HUES6 (cell line): ENCODE measurements at regions not wholly inside any gene's neighbourhood (a gene's known extent, or its start where the extent isn't known, plus 50 kb on each side); places are given as distances from the start of the nearest gene placed in this dataset.
"Not testable (repeated sequence)": the region's sequence is repeated elsewhere in the genome, so short reads cannot be mapped to it uniquely, and the experiment has no call there.

Source experiments
- H3K27ac ChIP-seq: 2 replicates; pipeline ENCODE4 v1.7.0; 2013; ENCODE audit warnings: low read depth, mild to moderate bottlenecking, low read length, inconsistent platforms
- H3K27me3 ChIP-seq: 2 replicates; pipeline ENCODE4 v1.6.1; 2013; ENCODE audit warnings: low read length; ENCODE audit not compliant: control insufficient read depth, insufficient read depth
- H3K36me3 ChIP-seq: 2 replicates; pipeline ENCODE4 v1.6.1; 2013; ENCODE audit warnings: low read length; ENCODE audit not compliant: control insufficient read depth, insufficient read depth
- H3K4me1 ChIP-seq: 2 replicates; pipeline ENCODE4 v1.6.1; 2013; ENCODE audit warnings: low read length; ENCODE audit not compliant: control insufficient read depth, insufficient read depth
- H3K4me3 ChIP-seq: 2 replicates; pipeline ENCODE4 v1.5.1; 2013; ENCODE audit warnings: low read depth, low read length
- H3K9ac ChIP-seq: one replicate; pipeline ENCODE4 v1.6.1; 2013; ENCODE audit warnings: mild to moderate bottlenecking, low read length
- H3K9me3 ChIP-seq: 2 replicates; pipeline ENCODE4 v1.6.1; 2013; ENCODE audit warnings: low read depth, low read length; ENCODE audit not compliant: control insufficient read depth, insufficient read depth

DNA sequence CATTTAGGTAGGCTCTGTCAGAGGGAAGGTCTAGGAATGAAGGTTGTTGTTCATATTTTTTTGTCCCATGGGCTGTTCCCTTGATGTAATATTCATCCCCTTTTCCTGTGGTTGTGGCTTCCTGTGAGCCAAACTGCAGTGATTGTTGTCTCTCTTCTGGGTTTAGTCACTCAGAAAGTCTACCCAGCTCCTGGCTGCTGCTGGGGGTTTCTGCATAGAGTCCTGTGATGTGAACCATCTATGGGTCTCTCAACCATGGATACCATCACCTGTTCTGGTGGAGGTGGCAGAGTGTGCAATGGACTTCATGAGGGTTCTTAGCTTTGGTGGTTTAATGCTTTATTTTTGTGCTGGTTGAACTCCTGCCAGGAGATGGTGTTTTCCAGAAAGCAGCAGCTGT, 122.8 kb downstream of the ZC4H2 start:
- no peaks in the 10 kb centered on the region for H3K36me3 ChIP-seq
- H3K9me3 ChIP-seq, result peaks cover 26% of the 10 kb centered on the region; the same call in 1 of the 2 replicates

DNA sequence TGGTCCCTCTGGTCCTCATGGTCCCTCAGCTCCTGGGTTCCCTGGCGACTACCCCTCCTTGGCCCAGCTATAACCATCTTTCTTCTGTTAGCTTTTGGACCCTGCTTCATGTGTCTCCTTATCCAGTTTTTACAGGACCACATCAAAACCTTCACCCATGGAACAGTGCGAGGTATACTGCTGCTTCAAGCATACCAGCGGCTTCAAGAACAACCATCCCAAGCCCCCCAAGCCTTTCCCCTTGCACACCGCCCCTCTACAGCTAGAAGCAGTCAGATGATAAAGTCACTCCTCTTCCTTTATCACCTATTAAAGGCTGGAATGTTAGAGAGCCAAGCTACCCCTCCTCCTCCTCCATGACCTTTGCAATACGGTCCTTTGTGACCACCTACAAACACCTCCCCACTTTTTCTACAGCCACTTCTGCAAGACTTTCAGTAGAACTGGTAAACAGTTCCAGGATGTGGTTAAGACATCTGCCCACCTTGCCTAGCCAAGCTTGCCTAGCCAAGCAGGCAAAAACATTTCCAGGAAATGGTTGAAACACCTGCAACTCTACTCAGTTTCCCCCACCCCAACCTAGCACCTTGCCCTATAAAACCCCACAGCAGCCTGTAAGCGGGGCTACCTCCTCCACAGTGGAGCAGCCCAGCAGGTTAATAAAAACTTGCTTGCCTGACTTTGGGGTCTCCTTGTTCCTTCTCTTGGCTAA, 125.7 kb downstream of the ZC4H2 start:
- Histone ChIP-seq H3K27me3 (no peaks in the 10 kb centered on the region), H3K36me3 (no peaks in the 10 kb centered on the region), H3K9me3 (peaks cover 30% of the 10 kb centered on the region; the same call in 1 of the 2 replicates), H3K4me3 (no peak overlapping the region), H3K27ac (no peak overlapping the region), H3K4me1 (no peaks in the 10 kb centered on the region), H3K9ac (no peak overlapping the region)

More for the DNA sequence above, 122.8 kb downstream of the ZC4H2 start:
- no peaks in the 10 kb centered on the region for H3K4me1 ChIP-seq
- no peak overlapping the region for H3K4me3 ChIP-seq
- H3K9ac ChIP-seq, result no peak overlapping the region
- H3K27ac ChIP-seq, result no peak overlapping the region
- no peaks in the 10 kb centered on the region for H3K27me3 ChIP-seq

DNA sequence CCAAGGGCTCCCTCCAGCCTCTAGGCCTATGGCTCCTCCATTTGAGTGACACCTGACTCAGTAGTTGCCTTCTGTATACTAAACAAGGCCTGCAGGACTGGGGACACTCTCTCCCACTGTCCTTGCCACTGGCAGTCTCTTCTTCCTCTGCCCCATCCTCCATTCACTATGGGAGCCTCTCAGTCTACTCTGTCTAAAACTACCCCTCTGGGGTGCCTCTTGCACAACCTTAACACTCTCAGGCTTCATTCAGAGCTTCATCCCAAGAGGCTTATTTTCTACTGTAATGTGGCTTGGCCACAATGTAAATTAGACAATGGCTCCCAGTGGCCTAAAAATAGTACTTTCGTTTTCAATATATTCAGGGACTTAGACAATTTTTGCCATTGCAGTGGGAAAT, 133.0 kb downstream of the ZC4H2 start:
- Histone ChIP-seq H3K9me3 (peaks cover 30% of the 10 kb centered on the region), H3K27ac (no peak overlapping the region), H3K4me3 (no peak overlapping the region), H3K9ac (no peak overlapping the region), H3K27me3 (no peaks in the 10 kb centered on the region), H3K36me3 (no peaks in the 10 kb centered on the region), H3K4me1 (no peaks in the 10 kb centered on the region)

DNA sequence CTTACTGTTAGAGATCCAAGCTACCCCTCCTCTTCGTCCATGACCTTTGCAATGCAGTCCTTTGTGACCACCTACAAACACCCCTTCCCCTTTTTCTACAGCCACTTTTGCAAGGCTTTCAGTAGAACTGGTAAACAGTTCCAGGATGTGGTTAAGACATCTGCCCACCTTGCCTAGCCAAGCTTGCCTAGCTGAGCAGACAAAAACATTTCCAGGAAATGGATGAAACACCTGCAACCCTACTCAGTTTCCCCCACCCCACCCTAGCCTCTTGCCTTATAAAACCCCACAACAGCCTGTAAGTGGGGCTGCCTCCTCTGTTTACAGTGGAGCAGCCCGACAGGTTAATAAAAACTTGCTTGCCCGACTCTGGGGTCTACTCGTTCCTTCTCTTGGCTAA, 133.8 kb downstream of the ZC4H2 start:
- Histone ChIP-seq H3K9me3 (peaks cover 30% of the 10 kb centered on the region), H3K27me3 (no peaks in the 10 kb centered on the region), H3K9ac (no peak overlapping the region), H3K27ac (no peak overlapping the region), H3K4me3 (no peak overlapping the region), H3K36me3 (no peaks in the 10 kb centered on the region), H3K4me1 (no peaks in the 10 kb centered on the region)

DNA sequence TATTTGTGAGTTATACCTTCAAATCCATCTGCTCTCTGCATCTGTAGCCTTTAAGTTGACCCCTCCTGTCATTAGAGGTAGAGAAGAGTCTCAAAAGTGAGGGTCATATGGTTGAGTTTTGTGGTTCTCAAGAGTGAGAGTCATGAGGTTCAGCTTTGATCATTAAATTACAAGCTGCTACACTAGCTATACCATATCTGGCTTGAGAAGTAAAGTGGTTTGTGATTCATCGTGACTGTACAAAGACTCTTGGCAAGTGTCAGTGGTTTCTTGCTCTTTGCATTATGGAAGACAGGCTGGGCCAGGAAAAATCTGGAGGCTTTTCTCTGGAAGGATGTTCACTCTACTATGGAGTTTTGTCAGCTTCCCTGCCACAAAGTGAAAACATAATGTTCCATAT, 170.6 kb downstream of the ZC4H2 start:
- Histone ChIP-seq H3K4me1 (no peaks in the 10 kb centered on the region), H3K4me3 (no peak overlapping the region), H3K9me3 (peaks cover 27% of the 10 kb centered on the region; the same call in 1 of the 2 replicates), H3K27ac (no peak overlapping the region), H3K27me3 (no peaks in the 10 kb centered on the region), H3K36me3 (no peaks in the 10 kb centered on the region), H3K9ac (no peak overlapping the region)

DNA sequence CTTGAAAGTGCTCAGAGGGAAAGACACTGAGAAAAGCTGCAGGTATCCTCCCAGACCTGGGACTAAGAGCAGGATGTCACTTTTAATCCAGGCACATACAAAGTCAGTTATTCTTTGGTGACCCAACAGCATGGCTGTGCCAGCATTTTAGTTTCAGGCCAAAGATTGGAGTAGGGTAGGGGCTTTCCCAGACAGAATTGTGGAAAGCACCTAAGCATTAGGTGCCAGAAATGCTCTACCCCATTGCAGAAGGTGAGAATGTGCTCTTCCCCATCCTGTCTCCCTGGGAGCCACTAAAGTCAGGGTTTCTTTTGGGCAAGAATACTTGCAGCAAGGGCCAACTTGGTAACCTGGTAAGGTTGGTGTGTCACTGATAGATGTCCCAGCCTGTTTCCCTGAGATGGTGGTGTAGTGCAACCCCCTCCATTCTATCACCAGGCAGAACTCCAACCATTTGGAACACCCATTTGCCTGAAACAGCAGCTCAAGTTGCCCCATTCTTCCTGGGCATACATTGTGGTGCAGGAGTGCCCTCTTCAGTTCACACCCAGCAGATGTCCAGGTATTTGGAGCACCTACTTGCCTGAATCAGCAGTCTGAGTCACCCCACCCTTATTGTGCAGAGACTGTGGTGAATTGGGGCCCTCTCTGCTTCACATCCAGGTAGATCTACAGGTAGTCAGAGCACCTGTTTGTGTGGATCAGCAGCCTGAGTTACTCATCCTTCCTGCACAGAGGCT, 183.5 kb downstream of the ZC4H2 start:
- Histone ChIP-seq H3K36me3 (no peaks in the 10 kb centered on the region), H3K27me3 (no peaks in the 10 kb centered on the region), H3K4me3 (no peak overlapping the region), H3K9ac (no peak overlapping the region), H3K4me1 (no peaks in the 10 kb centered on the region), H3K9me3 (peaks cover 32% of the 10 kb centered on the region; the same call in 1 of the 2 replicates), H3K27ac (no peak overlapping the region)

DNA sequence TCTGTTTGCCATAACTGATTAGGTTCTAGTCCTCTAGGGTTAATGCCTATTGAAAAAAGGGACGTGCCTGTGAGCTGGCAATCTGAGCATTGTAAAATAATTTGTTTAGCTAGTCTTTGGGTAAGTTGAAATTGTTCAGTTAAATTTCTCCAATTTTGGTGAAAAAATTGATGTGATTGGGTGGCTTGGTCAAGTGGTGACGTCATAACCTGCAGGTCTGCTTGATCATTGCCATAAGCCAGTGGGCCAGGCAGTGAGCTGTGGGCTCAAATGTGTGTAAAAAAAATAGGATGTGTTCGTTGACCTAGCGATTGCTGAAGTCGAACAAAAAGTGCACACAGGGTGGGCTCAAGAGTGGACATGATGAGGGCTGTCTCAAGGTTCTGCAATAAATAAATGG, 193.3 kb downstream of the ZC4H2 start:
- Histone ChIP-seq H3K9me3 (peaks cover 18% of the 10 kb centered on the region), H3K4me1 (no peaks in the 10 kb centered on the region), H3K4me3 (no peak overlapping the region), H3K9ac (no peak overlapping the region), H3K27me3 (no peaks in the 10 kb centered on the region), H3K27ac (no peak overlapping the region), H3K36me3 (no peaks in the 10 kb centered on the region)

DNA sequence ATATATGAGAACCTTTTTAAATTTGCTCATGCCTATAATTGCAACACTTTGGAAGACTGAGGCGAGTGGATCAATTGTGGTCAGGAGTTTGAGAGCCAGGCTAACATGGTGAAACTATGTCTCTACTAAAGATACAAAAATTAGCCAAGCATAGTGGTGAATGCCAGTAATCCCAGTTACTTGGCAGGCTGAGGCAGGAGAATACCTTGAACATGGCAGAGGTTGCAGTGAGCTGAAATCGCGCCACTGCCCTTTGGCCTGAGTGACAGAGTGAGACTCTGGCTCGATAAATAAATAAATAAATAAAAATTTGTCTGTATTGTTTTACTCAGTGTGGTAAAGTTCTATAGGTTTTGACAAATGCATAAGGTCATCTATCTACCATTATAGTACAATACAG, 218.2 kb downstream of the ZC4H2 start:
- no peaks in the 10 kb centered on the region for H3K36me3 ChIP-seq
- no peak overlapping the region for H3K9ac ChIP-seq
- peaks cover 18% of the 10 kb centered on the region for H3K9me3 ChIP-seq
- H3K4me1 ChIP-seq, result no peaks in the 10 kb centered on the region
- H3K27me3 ChIP-seq, result no peaks in the 10 kb centered on the region
- no peak overlapping the region for H3K27ac ChIP-seq
- no peak overlapping the region for H3K4me3 ChIP-seq

DNA sequence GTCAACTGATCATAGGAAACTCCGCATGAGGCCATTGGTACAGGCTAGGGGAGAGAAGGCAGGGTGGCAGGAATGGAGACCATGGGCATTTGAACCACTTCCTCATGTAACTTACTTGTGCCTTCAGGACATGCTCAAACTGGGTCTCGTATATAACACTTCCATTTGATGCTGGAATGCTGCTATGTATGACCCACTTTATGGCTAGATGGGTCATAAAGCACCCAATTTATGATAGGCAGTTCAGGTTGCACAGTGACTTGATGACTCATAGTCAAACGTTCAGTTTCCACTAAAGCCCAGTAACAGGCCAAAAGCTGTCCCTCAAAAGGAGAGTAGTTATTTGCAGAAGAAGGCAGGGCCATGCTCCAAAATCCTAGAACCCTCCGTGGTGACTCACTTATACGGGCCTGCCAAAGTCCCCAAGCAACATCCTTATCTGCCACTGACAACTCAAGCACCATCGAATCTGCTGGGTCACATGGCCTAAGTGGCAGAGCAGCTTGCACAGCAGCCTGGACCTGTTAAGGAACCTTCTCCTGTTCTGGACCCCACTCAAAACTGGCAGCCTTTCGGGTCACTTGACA, 236.4 kb downstream of the ZC4H2 start:
- Histone ChIP-seq H3K9me3 (peaks cover 28% of the 10 kb centered on the region; the same call in 1 of the 2 replicates), H3K36me3 (no peaks in the 10 kb centered on the region), H3K27me3 (no peaks in the 10 kb centered on the region), H3K4me3 (no peak overlapping the region), H3K4me1 (no peaks in the 10 kb centered on the region), H3K9ac (no peak overlapping the region), H3K27ac (no peak overlapping the region)

DNA sequence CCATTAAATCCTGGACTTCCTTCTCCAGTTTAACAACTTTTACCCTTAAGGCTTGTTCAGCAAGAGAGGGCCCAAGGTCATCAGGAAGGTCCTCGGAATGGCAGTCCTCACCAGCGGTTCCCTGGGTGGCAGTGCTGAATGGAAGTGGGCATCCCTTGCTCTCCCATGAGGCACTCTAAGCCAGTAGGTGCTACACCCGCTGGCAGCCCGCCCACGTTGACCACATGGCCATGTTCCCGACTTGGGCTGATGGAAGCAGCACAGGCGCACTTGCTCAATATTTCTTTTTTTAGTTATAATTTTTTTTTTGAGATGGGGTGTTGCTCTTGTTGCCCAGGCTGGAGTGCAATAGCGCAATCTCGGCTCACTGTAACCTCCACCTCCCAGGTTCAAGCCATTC, 277.9 kb downstream of the ZC4H2 start:
- Histone ChIP-seq H3K9ac (no peak overlapping the region), H3K36me3 (no peaks in the 10 kb centered on the region), H3K4me1 (no peaks in the 10 kb centered on the region), H3K27ac (no peak overlapping the region), H3K4me3 (no peak overlapping the region), H3K9me3 (peaks cover 43% of the 10 kb centered on the region), H3K27me3 (no peaks in the 10 kb centered on the region)

DNA sequence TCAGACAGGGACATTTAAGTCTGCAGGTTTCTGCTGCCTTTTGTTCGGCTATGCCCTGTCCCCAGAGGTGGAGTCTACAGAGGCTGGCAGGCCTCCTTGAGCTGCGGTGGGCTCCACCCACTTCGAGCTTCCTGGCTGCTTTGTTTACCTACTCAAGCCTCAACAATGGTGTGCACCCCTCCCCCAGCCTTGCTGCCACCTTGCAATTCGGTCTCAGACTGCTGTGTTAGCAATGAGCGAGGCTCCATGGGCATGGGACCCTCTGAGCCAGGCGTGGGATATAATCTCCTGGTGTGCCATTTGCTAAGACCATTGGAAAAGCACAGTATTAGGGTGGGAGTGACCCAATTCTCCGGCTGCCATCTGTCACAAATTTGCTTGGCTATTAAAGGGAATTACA, 280.9 kb downstream of the ZC4H2 start:
- not testable (repeated sequence) for H3K27me3 ChIP-seq, H3K4me3 ChIP-seq, H3K36me3 ChIP-seq, H3K27ac ChIP-seq, H3K4me1 ChIP-seq, H3K9ac ChIP-seq
- H3K9me3 ChIP-seq, result peaks cover 35% of the 10 kb centered on the region
